GM12872 (cell line): ENCODE measurements at regions not wholly inside any gene's neighbourhood (a gene's known extent, or its start where the extent isn't known, plus 50 kb on each side); places are given as distances from the start of the nearest gene placed in this dataset.

Experiments
- CTCF ChIP-seq: IDR thresholded peaks from 3 replicates; pipeline ENCODE4 v1.5.1; 2011; ENCODE audit warnings: low read depth, mild to moderate bottlenecking, low read length, moderate library complexity; ENCODE audit not compliant: insufficient read depth

GRCh38 chr6:81487489-81487888 is 265.0 kb downstream of the TENT5A start:
- TF ChIP-seq CTCF = no peak

GRCh38 chr6:81486234-81486633 is 266.2 kb downstream of the TENT5A start:
- TF ChIP-seq CTCF = no peak

GRCh38 chr6:81485395-81485794 is 267.1 kb downstream of the TENT5A start:
- TF ChIP-seq CTCF = no peak

- no peak for TF ChIP-seq CTCF
These were observed 268.2 kb downstream of the TENT5A start for GRCh38 chr6:81484251-81484650.

DNA sequence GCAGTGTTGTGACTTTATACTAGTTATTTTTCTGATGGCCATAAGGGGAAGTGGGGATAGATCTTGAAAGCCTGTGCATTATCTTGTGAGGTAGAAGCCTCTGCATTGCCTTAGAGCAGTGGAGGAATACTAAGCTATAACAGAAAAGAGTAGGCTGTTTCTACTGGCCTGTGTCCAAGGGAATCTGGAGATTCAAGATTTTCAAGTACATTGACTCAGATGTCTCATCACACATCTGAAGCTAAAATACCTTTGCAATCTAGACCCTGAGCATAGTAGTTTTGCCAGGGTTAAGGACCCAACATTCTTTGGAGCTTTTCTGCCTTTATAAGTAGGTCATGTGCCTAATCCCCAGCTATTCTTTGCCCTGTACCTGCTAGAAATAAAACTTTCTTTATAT is 272.3 kb downstream of the TENT5A start:
- no peak for TF ChIP-seq CTCF

DNA sequence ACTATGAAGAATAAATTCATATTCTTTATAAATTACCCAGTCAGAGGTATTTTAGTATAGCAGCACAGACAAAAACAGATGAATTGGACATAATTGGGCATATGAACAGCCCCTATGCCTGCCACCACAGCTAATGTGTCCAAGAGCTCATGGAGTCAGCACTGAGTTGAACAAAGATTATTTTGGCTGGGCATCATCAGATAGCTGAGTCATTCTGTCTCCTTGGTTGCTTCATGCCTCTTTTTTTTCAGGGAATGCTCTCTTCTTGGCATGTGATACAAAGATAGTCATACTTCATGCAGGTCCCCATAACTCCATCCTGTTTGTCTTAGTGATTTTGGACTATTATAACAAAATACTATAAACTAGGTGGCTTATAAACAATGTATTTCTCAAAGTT is 275.6 kb downstream of the TENT5A start:
- TF ChIP-seq CTCF = no peak

DNA sequence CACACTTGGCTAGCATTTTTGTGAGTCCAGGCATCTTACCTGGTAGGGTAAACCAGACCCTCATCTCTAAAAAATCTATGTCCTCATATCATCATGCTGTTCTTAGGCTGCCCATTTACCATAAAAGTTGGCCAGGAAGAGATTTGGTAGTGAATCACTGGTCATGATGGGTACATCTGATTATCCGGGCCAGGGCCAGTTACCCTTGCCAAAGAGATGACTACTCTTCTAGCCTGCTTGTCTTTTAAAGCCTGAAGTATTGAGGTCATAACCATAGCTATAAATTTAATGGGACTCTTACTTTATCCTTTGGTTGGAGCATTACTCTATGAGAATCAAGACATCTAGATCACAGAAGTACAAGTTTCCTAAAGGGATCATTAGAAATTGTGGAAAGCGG is 276.8 kb downstream of the TENT5A start:
- TF ChIP-seq CTCF = no peak

DNA sequence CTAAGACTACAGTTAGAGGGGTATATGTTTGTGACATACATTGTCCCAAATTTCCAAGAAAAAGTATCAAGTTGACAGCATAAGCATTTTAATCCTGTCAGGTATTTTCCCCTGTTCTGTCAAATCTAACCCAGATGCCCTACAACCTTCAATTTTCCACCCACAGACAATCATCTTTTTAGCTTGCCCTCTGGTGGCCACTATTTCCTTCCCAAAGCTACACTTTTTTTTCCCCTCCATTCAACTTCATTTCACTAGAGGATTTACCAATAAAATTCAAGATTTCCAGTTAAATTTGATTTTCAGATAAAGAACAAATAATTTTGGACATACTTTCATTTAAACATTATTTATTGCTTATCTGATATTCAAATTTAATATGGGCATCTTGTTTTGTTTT is 286.6 kb downstream of the TENT5A start:
- peak; percentile 31; the same call in 1 of the 3 replicates for TF ChIP-seq CTCF
